A549 (cell line): ENCODE measurements at regions not wholly inside any gene's neighbourhood (a gene's known extent, or its start where the extent isn't known, plus 50 kb on each side); places are given as distances from the start of the nearest gene placed in this dataset.

ENCODE experiments used
- ATAC-seq, 2 experiments: fragments of 200-7000 bp in 1 of 2; fragments of >200 bp in 1 of 2; cut with Nextera tagmentation in 1 of 2; cut with Tn5 transposase in 1 of 2; 3 replicates each; pipeline versions ENCODE4 v1.8.0 to v1.9.1; 2018 to 2020; ENCODE audit warnings: mild to moderate bottlenecking in 1 of 2, moderate library complexity in 1 of 2
- CTCF ChIA-PET: fragments of 300-600 bp; sonication (Branson Sonifier 250); formaldehyde crosslinking; extraction: SDS; loops from one replicate; lab custom pipeline; 2021; ENCODE audit warnings: antibody characterized with exemption, inconsistent platforms; lab: Yijun Ruan, JAX
- POLR2A ChIA-PET: fragments of 350-600 bp; formaldehyde crosslinking; extraction: SDS; loops from one replicate; lab custom pipeline; 2021; ENCODE audit warnings: antibody characterized with exemption, inconsistent platforms; lab: Yijun Ruan, JAX
- DNase-seq, 2 experiments: peaks; one replicate each; pipeline versions ENCODE4 v3.0.0 to v3.0.0-alpha.2; 2011 to 2016; ENCODE audit warnings: low read depth in 1 of 2, low spot score in 1 of 2
- FAIRE-seq: peaks from 2 replicates; lab custom pipeline; 2011; peaks lifted over from hg19 to GRCh38; lab: Jason Lieb, UNC
- H3K27ac ChIP-seq, 2 experiments: fragments of >200 bp; sonication (Bioruptor Twin); formaldehyde crosslinking; 3 replicates each; pipeline ENCODE4 v1.5.1; 2016 to 2017
- H3K4me1 ChIP-seq: fragments of >200 bp; sonication (Bioruptor Twin); formaldehyde crosslinking; 3 replicates; pipeline ENCODE4 v1.6.1; 2016
- H3K4me2 ChIP-seq: fragments of >200 bp; sonication (Bioruptor Twin); formaldehyde crosslinking; 3 replicates; pipeline ENCODE4 v1.6.1; 2016
- H3K4me3 ChIP-seq: fragments of >200 bp; sonication (Bioruptor Twin); formaldehyde crosslinking; 3 replicates; pipeline ENCODE4 v1.5.1; 2016
- H3K9me3 ChIP-seq: fragments of >200 bp; sonication (Bioruptor Twin); formaldehyde crosslinking; 3 replicates; pipeline ENCODE4 v1.6.1; 2016
- BHLHE40 ChIP-seq: IDR thresholded peaks from 2 replicates; pipeline ENCODE4 v1.6.1; 2012; ENCODE audit warnings: low read depth, low read length, inconsistent platforms
- CEBPB ChIP-seq, 2 experiments: fragments of >200 bp in 1 of 2; sonication (Bioruptor Twin) in 1 of 2; formaldehyde crosslinking in 1 of 2; IDR thresholded peaks; 2 replicates each; pipeline ENCODE4 v1.6.1; 2012 to 2016
- CHD2 ChIP-seq: fragments of 150-350 bp; IDR thresholded peaks from 2 replicates; pipeline ENCODE4 v1.6.1; 2014; ENCODE audit warnings: low read length; ENCODE audit not compliant: partially characterized antibody
- CHD4 ChIP-seq: fragments of 200-600 bp; sonication (generic); IDR thresholded peaks from 2 replicates; pipeline ENCODE4 v1.6.1; 2016; ENCODE audit warnings: antibody characterized with exemption, mild to moderate bottlenecking, borderline replicate concordance
- CTCF ChIP-seq: fragments of >200 bp; sonication (Bioruptor Twin); formaldehyde crosslinking; IDR thresholded peaks from 3 replicates; pipeline ENCODE4 v1.5.1; 2016
- E2F6 ChIP-seq: IDR thresholded peaks from 2 replicates; pipeline ENCODE4 v1.6.1; 2012; ENCODE audit warnings: low read depth, borderline replicate concordance
- EHF ChIP-seq: fragments of 250-450 bp; sonication (Bioruptor Pico); IDR thresholded peaks from 2 replicates; pipeline ENCODE4 v1.5.0; 2020; ENCODE audit warnings: mild to moderate bottlenecking
- EHMT2 ChIP-seq: fragments of 200-600 bp; sonication (generic); IDR thresholded peaks from 2 replicates; pipeline ENCODE4 v1.6.1; 2016; ENCODE audit warnings: antibody characterized with exemption, low read depth, mild to moderate bottlenecking, moderate library complexity
- ELK1 ChIP-seq: fragments of 150-350 bp; IDR thresholded peaks from 2 replicates; pipeline ENCODE4 v1.6.1; 2014; ENCODE audit warnings: low read depth, mild to moderate bottlenecking, low read length
- FOSB ChIP-seq: fragments of 250-450 bp; sonication (Bioruptor Pico); IDR thresholded peaks from 2 replicates; pipeline ENCODE4 v1.5.0; 2020; ENCODE audit warnings: mild to moderate bottlenecking, moderate library complexity
- FOSL2 ChIP-seq, 2 experiments: fragments of 450-650 bp in 1 of 2; fragments of >200 bp in 1 of 2; sonication (Bioruptor Twin) in 1 of 2; formaldehyde crosslinking; IDR thresholded peaks; 2 replicates each; pipeline versions ENCODE4 v1.5.0 to v1.6.1; 2016 to 2020; ENCODE audit warnings: mild to moderate bottlenecking in 1 of 2, moderate library complexity in 1 of 2
- HDAC2 ChIP-seq: fragments of 200-600 bp; sonication (generic); IDR thresholded peaks from 2 replicates; pipeline ENCODE4 v1.6.1; 2016
- HES2 ChIP-seq: fragments of >200 bp; sonication (Bioruptor Twin); formaldehyde crosslinking; IDR thresholded peaks from 2 replicates; pipeline ENCODE4 v1.6.1; 2016
- HMGXB4 ChIP-seq: fragments of 250-450 bp; sonication (Bioruptor Pico); IDR thresholded peaks from 2 replicates; pipeline ENCODE4 v1.5.0; 2021; ENCODE audit warnings: mild to moderate bottlenecking, moderate library complexity, borderline replicate concordance
- JUN ChIP-seq, 2 experiments: fragments of >200 bp; sonication (Bioruptor Twin); formaldehyde crosslinking; IDR thresholded peaks; 2 replicates in 1 of 2; 3 replicates in 1 of 2; pipeline ENCODE4 v1.6.1; 2016 to 2017
- MAFK ChIP-seq: fragments of 450-650 bp; IDR thresholded peaks from 2 replicates; pipeline ENCODE4 v1.6.1; 2014; ENCODE audit not compliant: partially characterized antibody
- MAX ChIP-seq: IDR thresholded peaks from 2 replicates; pipeline ENCODE4 v1.6.1; 2012
- PBX3 ChIP-seq: IDR thresholded peaks from 2 replicates; pipeline ENCODE4 v1.6.1; 2012
- PHF8 ChIP-seq: fragments of 200-600 bp; sonication (generic); IDR thresholded peaks from 2 replicates; pipeline ENCODE4 v1.6.1; 2016; ENCODE audit warnings: low read depth, mild to moderate bottlenecking, antibody characterized with exemption, moderate library complexity, borderline replicate concordance
- POLR2AphosphoS2 ChIP-seq: conservative IDR thresholded peaks from 2 replicates; pipeline ENCODE4 v1.6.1; 2012; ENCODE audit warnings: low read length, improper control_type of control experiment, inconsistent platforms
- RCOR1 ChIP-seq: fragments of 150-350 bp; IDR thresholded peaks from 2 replicates; pipeline ENCODE4 v1.6.1; 2014; ENCODE audit warnings: antibody characterized with exemption, low read length, low read depth
- SREBF2 ChIP-seq: fragments of 450-650 bp; IDR thresholded peaks from 2 replicates; pipeline ENCODE4 v1.6.1; 2014; ENCODE audit warnings: mild to moderate bottlenecking, moderate library complexity
- TFCP2L1 ChIP-seq: fragments of 250-450 bp; sonication (Bioruptor Pico); IDR thresholded peaks from 2 replicates; pipeline ENCODE4 v1.5.0; 2021; ENCODE audit warnings: mild to moderate bottlenecking
- ZFP36 ChIP-seq: fragments of 450-650 bp; IDR thresholded peaks from 2 replicates; pipeline ENCODE4 v1.6.1; 2014; ENCODE audit warnings: borderline replicate concordance; ENCODE audit not compliant: partially characterized antibody
- ZNF302 ChIP-seq: fragments of 250-450 bp; sonication (Bioruptor Pico); IDR thresholded peaks from 2 replicates; pipeline ENCODE4 v1.9.0; 2021; ENCODE audit warnings: inconsistent platforms, mild to moderate bottlenecking, moderate library complexity
- WGBS: methylation state at CpG from one replicate; pipeline ENCODE4 v1.1.6; 2017; ENCODE audit errors: missing lambda C conversion rate; 5-methylcytosine and 5-hydroxymethylcytosine counted together

- Histone ChIP-seq H3K9me3 (no peaks in the 10 kb centered on the region), H3K4me1 (no peaks in the 10 kb centered on the region), H3K4me2 (no peak overlapping the region)
- ATAC-seq, result no peak
- TF ChIP-seq E2F6 (no peak), POLR2AphosphoS2 (no peak), PBX3 (no peak), HES2 (no peak), EHF (CRISPR knock-in tag) (no peak)
- TF ChIP-seq, all 56 proteins: peak for 0
- ChIA-PET POLR2A (no interaction called here), CTCF (no interaction called here)
- no peak overlapping the region for H3K4me3 ChIP-seq
- DNase-seq (no peak), FAIRE-seq (no peak)
- WGBS, result 45% methylated on average over 2 of the region's 2 CpGs
- H3K27ac ChIP-seq, result no peak overlapping the region
Observed at GRCh38 chr2:217475101-217475500, 527.7 kb downstream of the TNS1 start.

- ChIA-PET CTCF (no interaction called here), POLR2A (no interaction called here)
- Histone ChIP-seq H3K4me2 (no peak overlapping the region), H3K27ac (no peak overlapping the region), H3K4me1 (no peaks in the 10 kb centered on the region), H3K4me3 (no peak overlapping the region), H3K9me3 (no peaks in the 10 kb centered on the region)
- DNase-seq (no peak), FAIRE-seq (no peak), ATAC-seq (no peak)
- TF ChIP-seq BHLHE40 (no peak), HDAC2 (no peak), ELK1 (no peak), FOSB (CRISPR knock-in tag) (no peak), HES2 (no peak), CHD4 (no peak), CHD2 (no peak), MAX (no peak), SREBF2 (no peak), TFCP2L1 (no peak), PHF8 (no peak), EHMT2 (no peak), CEBPB (IDR thresholded peaks at IDR 0.05) (no peak)
- 85% methylated on average over 1 of the region's 1 CpG for WGBS
Observed at GRCh38 chr2:217471319-217471718, 531.5 kb downstream of the TNS1 start.

GRCh38 chr2:217469203-217469810, 533.5 kb downstream of the TNS1 start:
- no peaks in the 10 kb centered on the region for H3K4me1 ChIP-seq
- ChIA-PET POLR2A (no interaction called here), CTCF (interaction anchor here (0.6 kb wide), 1 partner anchor 41 kb away, joined by 5 read pairs; no protein-coding TSS in a partner anchor)
- FAIRE-seq (no peak), ATAC-seq (no peak), DNase-seq (no peak)
- no peak overlapping the region for H3K4me2 ChIP-seq
- 58% methylated on average over 2 of the region's 2 CpGs for WGBS
- no peak overlapping the region for H3K27ac ChIP-seq
- H3K4me3 ChIP-seq, result no peak overlapping the region
- H3K9me3 ChIP-seq, result no peaks in the 10 kb centered on the region
- TF ChIP-seq ZNF302 (no peak), RCOR1 (no peak), MAX (no peak), JUN (IDR thresholded peaks at IDR 0.05) (no peak), ZFP36 (no peak), CTCF (no peak), MAFK (no peak), HMGXB4 (CRISPR knock-in tag) (no peak), POLR2AphosphoS2 (no peak), FOSL2 (IDR thresholded peaks at IDR 0.05) (no peak), FOSL2 (CRISPR knock-in tag; IDR thresholded peaks at IDR 0.05) (no peak)
